ENCODE measurements at regions not wholly inside any gene's neighbourhood (a gene's known extent, or its start where the extent isn't known, plus 50 kb on each side); places are given as distances from the start of the nearest gene placed in this dataset.

- DNase-seq (ENCODE audit: low read depth in 2 of 3, low spot score in 1 of 3): no peak
These were observed 69.5 kb upstream of the GATA5 start for GRCh38 chr20:62545271-62545670.

DNA sequence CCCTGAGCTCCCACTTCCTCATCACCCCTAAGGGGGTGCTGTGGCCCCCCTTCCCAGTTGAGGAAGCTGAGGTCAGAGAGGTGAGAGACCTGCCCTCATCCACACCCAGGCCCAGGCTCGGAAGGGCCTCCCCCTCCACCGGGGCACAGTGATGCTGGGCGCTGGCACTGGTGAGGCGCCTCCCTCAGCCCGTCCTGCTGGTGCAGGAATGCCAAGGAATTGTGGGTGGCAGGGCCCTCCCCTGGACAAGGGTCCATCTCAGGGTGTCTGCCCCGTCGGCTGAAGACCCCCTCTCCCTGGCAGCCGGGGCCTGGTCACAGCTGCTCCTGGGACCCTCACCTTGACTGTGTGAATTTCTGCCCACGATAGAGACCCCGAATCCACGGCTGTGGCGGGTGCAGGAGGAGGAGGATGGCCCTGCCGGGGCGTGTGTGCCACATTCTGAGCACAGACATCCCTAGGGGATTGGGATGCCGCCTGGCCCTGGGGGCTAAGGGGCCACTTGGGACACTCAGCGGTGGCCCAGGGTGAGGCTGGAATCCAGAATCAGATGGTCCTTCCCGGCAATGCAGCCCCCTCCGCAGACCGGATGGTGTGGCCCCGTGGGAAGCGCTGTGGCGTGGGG, 70.2 kb upstream of the GATA5 start:
- no peak for DNase-seq (ENCODE audit: low read depth in 2 of 3, low spot score in 1 of 3)

DNA sequence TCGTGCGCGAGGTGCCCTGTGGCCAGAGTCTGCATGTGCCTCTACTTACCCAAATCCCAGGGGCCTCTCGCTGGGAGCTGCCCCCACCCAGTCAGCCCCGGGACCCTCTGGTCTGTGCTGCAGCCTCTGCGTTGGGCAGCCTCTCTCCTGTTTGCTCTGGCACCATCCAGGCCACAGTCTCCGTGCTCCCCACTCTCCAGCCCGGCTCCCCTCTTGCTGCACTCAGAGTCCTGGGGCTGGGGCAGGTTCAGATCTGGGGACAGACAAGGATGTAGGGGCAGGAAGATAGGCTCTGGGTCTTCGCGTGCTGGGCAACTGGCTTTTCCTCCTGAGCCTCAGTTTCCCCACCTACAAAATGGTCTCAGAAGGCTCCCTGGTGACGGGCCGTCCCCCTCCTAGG, 70.8 kb upstream of the GATA5 start:
- DNase-seq (ENCODE audit: low read depth in 2 of 3, low spot score in 1 of 3): no peak

GRCh38 chr20:62547364-62547763, 71.6 kb upstream of the GATA5 start:
- no peak for DNase-seq (ENCODE audit: low read depth in 2 of 3, low spot score in 1 of 3)

DNA sequence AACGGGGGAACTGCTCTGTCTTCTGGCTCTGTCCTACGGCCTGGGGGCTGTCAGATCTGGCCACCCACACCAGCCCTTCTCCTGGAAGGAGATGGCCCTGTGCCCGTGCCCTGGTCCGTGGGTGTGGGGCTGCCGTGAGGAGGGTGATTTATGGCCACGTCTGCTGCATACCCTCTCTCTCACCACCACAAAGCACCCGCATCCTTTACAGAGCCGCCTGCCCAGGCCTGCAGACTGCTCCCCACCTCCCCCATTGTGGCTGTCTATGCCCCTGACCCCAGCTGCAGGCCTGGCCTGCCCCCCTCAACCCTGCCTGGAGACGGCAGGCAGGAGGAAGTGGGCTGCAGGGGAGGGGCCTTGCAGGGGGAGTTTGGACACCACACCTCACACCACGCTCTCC, 72.7 kb upstream of the GATA5 start:
- no peak for DNase-seq (ENCODE audit: low read depth in 2 of 3, low spot score in 1 of 3)

DNA sequence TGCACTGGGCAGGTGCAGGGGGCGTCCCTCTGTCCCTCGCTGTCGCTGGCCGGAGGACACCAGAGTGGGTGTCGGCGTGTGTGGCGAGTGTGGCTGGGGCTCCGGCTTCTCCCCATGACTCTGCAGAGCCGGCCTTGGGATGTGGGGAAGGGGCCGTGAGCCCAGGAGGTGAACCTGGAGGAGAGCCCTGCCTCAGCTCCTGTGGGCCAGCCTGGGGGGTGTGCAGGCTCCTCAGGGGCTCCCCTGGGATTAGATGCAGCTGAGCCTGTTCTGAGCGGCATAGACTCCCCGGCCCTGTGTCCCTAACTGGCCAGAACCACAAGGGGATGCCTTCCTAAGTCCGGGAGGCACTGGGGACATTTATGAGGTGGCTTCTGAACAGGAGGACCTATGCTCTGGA, 73.2 kb upstream of the GATA5 start:
- no peak for DNase-seq (ENCODE audit: low read depth in 2 of 3, low spot score in 1 of 3)

- no peak for DNase-seq (ENCODE audit: low read depth in 2 of 3, low spot score in 1 of 3)
These were observed 73.8 kb upstream of the GATA5 start for GRCh38 chr20:62549499-62550086.

DNA sequence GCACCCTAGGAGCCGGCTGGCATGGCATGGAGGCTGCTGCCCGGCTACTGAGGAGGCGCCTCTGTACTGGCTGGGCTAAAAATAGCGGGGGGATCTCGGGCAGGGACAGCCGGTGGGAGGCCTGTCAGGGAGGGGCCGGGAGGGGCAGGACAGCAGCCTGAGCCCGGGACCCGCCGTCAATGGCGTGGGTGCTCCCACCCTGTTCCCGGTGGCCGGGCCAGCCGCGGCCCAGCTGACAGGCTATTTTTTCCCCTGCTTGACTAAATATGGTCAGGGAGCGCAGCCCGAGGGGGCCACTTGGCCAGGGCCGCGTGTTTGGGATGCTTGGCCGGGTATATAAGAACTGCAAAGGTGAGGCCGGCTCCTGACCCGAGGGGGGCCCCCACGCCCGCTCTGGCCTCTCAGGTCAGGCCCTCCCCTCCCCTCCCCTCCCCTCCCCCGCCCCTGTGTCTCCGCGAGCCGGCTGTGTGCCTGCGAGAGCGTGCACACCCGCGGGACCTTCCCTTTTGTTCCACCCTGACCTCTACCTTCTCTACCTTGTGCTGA, 74.4 kb upstream of the GATA5 start:
- no peak for DNase-seq (ENCODE audit: low read depth in 2 of 3, low spot score in 1 of 3)

DNA sequence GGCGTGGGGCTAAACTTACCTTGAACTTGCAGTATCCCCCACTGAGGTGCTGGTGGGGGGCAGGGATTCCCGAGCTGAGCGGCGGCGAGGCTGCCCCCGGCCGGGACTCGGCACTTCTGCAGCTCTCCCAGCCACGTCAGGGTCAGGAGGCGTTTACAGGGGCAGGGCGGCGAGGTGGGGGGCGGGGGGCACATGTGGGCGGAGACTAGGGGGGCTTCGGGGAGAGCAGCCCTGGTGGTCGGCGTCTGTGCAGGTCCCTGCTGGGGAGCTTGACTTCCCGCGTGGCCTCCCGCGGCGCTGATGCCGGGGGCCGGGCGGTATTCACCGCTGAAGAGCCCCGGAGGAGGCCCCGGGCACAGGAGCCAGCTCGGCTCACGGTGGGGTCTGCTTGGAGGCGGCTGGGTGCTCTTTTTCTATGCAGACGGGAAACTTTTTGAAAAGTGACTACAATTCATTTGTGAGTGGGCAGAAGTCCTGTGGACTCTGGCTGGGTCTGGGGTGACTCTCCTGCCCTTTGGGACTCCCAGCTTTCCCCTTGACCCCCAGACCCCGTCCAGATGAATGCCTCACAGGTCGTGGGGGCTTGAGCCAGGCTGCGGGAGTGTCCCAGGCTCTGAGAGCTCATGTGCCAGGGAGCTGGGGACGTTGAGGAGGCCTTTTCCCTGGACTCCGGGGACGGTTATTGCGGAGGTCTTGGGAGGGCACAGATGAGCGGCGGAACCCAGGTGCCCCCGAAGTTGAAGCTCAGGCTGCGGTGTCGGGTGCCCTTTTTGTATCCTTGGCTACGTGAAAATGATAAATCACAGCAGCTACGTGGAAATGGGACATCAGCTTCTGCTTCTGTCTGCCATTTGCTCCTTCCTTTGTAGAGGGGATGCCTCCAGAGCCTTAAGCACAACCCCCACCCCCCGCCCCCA, 75.9 kb upstream of the GATA5 start:
- no peak for DNase-seq (ENCODE audit: low read depth in 2 of 3, low spot score in 1 of 3)

- DNase-seq (ENCODE audit: low read depth in 2 of 3, low spot score in 1 of 3): no peak
These were observed 76.8 kb upstream of the GATA5 start for GRCh38 chr20:62552613-62553012.

DNA sequence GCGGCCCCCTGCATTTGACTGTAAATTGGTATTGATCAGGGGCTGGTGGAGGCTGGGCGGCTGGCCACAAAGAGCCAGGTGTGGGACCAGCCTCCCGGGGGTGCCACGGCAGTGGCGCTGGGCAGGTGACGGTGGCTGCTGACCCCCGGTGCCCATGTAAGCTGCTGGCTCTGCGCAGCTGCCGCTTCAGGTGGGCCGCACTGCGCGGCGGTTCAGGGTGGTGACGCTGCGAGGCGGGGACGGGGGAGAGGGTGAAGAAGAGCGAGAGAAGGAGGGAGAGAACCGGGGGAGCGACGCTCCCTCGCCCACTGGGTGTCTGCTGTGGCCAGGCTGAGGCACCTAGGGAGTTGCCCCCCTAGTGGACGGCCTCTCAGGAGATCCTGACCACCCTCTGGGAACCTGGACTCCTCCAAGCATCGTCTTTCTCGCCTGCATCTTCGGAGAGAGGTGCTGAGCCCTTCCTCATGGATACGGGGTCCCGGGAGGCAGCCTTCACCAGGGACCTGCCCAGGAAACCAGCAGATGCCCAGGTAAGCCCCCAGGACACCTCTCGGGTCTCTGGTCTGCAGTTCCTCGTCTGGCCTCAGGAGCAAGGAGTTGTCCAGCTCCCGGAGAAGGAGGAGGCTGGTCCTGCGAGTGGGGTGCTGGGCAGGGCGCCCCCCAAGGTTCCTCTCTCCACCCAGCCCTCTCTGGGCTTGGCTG, 77.5 kb upstream of the GATA5 start:
- no peak for DNase-seq (ENCODE audit: low read depth in 2 of 3, low spot score in 1 of 3)

- no peak for DNase-seq (ENCODE audit: low read depth in 2 of 3, low spot score in 1 of 3)
These were observed 78.0 kb upstream of the GATA5 start for GRCh38 chr20:62553838-62554161.

GRCh38 chr20:62554214-62554897, 78.6 kb upstream of the GATA5 start:
- no peak for DNase-seq (ENCODE audit: low read depth in 2 of 3, low spot score in 1 of 3)

DNA sequence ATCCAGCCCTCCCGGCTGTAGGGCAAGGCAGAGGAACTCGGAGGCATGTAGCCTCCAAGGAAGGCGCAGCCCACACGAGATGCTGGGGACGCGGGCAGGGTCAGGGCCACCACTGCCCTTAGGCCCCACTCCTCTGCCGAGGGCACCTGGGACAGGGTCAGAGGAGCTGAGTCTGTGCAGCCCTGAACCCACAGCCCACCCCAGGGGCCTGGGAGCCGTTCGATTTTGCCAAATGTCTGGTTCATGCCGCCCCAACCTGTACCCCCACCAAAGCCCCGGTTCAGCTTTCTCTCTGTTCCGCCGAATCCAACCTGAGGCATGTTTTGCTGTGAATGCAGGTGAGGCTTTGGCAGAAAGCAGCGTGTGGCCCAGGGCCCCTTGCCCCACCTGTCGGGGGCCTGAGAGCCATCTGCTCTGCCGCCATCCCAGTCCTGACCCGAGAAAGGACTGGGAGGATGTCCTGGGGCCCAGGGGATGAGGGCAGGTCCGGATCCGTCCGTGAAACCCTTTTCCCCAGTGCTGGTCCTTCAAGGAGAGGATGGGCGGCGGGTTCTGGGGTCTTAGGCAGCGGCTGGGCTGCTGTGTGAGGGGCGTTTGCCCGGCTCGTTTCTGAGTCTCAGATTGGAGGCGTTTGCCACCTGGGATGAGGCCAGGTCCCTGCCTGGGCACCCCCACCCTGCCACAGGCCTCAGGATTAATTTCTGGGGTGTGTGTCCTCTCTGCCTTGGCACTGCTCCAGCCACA, 79.3 kb upstream of the GATA5 start:
- no peak for DNase-seq (ENCODE audit: low read depth in 2 of 3, low spot score in 1 of 3)

DNA sequence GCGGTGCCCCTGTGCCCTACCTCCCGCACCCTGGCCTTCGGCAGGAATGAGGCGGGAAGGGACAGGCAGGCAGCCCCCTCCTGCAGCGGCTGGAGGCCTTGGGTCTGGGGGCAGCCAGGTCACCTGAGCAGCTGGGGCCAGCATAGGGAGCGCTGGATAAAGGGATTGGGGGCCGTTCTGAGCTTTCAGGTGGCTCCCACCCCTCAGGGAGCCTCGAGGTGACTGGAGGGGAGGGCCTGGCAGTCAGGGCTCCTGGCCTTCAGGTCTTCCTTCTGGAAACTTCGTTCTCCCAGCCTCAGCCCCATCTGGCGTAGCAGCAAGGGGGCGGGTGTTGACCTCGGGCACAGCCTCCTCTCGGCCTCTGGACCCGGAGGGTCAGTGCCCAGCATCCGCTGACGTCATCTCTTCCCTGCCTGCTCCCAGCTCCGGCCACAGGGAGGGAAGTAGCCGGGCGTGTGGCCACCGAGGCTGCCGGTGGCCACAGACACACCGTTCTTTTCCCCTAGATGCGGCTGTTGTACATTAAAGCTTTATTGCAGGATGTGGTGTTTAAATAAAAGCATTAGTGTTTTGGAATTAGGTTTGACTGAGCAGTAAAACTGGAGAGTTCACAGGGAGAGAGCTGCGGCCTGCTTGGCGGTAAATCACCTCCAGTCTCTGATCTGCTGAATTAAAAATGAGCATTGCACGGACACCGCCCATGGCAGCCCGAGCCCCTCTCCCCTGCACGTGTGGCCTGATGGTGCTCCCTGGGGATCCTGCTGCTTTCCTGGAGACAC, 80.0 kb upstream of the GATA5 start:
- DNase-seq (ENCODE audit: low read depth in 2 of 3, low spot score in 1 of 3): no peak

- DNase-seq (ENCODE audit: low read depth in 2 of 3, low spot score in 1 of 3): no peak
These were observed 81.7 kb upstream of the GATA5 start for GRCh38 chr20:62557462-62557861.

DNA sequence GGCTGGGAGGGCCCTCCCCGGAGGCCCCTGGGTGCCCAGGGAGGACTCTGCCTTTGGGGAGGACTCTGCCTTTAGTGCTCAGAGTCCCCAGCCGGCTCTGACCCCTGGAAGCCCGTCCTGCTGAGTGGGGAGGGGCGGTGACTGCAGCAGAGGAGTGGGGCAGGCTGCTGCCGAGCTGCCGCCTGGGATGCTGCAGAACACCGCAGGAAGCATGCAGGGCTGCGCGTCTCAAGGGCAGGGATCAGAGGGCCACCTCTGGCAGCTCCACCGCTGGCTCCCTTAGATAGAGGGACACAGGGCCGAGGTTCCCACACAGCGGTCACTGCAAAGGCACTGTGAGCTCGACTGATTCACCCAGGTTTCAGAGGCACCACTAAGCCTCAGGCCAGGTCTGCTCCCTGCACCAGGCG, 82.2 kb upstream of the GATA5 start:
- DNase-seq (ENCODE audit: low read depth in 2 of 3, low spot score in 1 of 3): no peak

DNA sequence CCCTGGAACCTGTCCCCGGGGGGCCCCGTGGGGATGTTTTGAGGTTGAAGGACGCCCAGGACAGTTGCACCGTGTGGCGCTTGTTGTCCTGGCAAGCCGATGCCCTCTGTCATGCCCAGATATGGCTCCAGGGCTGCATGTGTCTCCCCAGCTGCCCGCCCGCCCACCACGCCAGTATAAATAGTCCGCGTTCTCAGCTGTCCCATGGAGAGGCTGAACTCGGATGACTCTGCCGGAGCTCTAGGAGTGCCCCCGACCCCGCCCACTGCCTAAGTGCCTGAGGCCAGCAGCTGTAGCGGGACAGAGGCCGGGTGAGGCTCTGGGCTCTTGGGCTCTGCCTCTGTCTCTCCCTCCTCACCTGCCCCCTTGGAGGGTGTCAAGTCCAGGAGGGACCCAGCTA, 83.0 kb upstream of the GATA5 start:
- no peak for DNase-seq (ENCODE audit: low read depth in 2 of 3, low spot score in 1 of 3)

- DNase-seq (ENCODE audit: low read depth in 2 of 3, low spot score in 1 of 3): no peak
These were observed 82.1 kb upstream of the SLCO4A1 start for GRCh38 chr20:62560162-62560561.

- no peak for DNase-seq (ENCODE audit: low read depth in 2 of 3, low spot score in 1 of 3)
These were observed 81.1 kb upstream of the SLCO4A1 start for GRCh38 chr20:62561182-62561581.

Measured in stimulated activated CD4-positive, alpha-beta T cell treated with anti-CD3 and anti-CD28 coated beads, Interleukin-12 subunit alpha, Interleukin-12 subunit beta, amount 100 ng/mL, for 48 hours (primary cell).